HG03175 (cell line): ENCODE measurements at regions not wholly inside any gene's neighbourhood (a gene's known extent, or its start where the extent isn't known, plus 50 kb on each side); places are given as distances from the start of the nearest gene placed in this dataset.

ENCODE experiments used
- ATAC-seq: cut with Tn5 transposase; IDR thresholded peaks from one replicate; pipeline ENCODE4 v1.9.1; 2021; ENCODE audit warnings: mild to moderate bottlenecking, moderate library complexity; ENCODE audit not compliant: unreplicated experiment

GRCh38 chr2:157179324-157180105 lies 78.0 kb upstream of the GALNT5 start:
- ATAC-seq, result no peak

- no peak for ATAC-seq
Observed at GRCh38 chr2:157180359-157180758, 77.1 kb upstream of the GALNT5 start.

DNA sequence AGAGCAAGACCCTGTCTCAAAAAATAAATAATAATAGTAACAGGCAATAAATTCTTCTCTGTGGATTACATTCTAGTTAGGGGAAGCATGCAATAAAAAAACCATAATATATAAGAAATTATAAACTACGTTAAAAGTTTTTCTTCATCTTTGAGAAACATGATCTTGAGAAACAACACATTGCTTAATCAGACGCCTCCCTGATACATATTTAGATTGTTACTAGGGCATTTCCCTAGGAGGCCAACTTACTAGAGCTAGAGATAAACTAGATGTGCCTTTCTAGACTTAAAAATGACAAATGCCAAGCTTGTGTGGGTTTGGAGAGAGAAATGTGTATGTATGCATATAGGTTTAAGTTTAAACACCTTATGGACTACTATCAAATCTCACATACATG lies 76.3 kb upstream of the GALNT5 start:
- no peak for ATAC-seq

DNA sequence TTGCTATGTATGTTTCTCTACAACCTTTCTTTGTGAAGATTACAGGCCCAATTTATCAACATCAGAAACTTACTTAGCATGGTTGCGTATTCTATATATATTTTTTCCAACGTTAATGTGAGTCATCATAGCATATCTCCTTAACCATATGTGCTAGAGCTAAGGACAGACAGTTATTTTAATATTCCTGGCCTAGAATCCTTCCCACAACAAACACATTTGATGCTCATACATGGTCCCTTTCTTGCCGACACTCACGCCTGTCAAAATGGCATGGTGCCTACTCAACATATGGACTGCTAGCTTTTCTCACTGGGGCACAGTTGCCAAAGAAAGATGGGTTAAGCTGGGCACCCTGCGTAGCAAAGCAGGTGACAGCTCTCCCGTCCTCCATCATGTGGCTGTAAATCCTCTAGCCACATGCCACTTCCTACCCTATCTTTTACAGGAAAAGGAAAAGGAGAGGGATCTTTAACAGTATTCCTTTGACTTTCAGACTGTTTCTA lies 75.2 kb upstream of the GALNT5 start:
- no peak for ATAC-seq

GRCh38 chr2:157182834-157183396 lies 74.6 kb upstream of the GALNT5 start:
- ATAC-seq, result no peak

DNA sequence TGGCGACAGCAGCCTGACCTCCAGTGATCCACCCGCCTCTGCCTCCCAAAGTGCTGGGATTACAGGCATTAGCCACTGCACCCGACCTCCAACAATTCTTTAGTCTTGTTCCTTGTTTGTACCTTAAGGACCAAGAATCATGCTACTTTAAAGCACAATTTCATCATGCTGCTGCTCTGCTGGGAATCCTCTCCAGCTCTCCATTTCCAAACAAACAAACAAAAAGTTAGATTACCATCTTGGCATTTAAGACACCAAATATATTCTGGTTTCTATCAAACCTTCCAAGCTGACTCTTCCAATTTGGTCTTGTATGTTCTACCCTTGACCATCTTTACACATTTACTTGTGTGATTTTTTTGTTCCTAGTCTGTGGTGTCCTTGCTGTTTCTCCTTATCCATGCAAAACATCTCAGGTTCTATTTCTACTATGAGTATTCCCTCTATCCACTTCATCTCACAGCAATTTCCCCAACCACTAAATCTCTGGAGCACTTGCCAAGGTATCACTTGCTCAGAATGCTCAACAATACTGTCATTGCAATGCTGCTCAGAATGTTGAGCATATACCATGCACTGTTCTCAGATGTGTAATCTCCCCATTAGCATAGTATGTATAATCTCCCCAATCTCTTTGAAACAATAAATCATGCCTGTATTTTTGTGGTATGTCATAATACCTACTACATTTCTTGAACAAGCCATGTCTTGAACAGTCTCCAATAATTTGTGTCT lies 73.2 kb upstream of the GALNT5 start:
- ATAC-seq, result no peak

DNA sequence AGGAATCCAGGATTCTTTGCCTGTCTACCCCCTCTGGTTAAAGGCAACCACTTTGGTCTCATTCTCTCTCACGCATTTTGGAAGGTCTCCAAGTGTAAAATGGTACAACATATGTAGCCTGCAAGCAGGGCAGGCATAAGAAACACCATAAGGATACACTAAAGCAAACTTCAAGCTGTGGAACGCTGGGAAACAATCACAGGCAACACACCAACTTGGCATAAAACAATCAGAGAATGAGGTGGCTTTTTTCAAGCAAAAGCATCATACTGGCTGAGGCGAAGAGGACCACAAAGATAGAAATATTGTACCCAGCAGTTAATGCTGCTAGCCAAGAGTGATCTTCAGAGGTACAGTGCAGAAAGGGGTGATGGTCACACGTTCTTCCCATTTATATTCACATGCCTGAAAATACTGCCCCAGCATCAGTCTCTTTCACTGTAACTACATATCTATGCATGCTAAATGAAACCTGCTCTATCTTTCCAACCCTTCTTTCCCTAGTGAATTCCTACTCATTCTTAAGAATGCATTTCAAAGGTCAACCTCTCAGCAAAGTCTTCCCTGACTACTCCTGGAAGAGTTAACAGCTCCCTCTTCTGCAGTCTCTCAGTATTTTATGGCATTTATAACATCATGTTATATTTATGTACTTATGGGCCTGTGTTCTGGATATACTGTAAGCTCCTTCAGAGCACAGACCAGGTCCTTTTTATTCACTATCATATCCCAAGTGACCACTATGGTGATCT lies 71.9 kb upstream of the GALNT5 start:
- ATAC-seq, result no peak

GRCh38 chr2:157190151-157190550 lies 67.4 kb upstream of the GALNT5 start:
- no peak for ATAC-seq

DNA sequence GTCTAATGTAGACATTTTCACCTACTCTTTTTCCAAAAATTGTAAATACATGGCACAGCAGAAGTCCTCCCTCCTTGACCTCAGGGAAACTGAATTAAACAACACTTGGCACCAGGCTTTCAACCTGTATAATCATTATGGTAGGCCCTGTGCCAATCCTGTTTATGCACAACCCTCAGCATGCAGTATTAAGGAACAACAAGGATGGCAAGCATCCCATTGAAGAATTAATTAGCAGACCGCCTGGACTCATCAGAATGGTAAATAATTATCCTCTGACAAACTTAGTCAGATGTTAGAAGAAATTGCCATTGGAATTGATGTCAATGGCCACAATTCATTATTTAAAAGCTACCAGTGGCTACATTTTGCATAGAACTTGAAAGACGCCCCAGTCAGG lies 66.3 kb upstream of the GALNT5 start:
- ATAC-seq, result no peak

GRCh38 chr2:157192445-157193423 lies 64.8 kb upstream of the GALNT5 start:
- peak; percentile 77 for ATAC-seq

DNA sequence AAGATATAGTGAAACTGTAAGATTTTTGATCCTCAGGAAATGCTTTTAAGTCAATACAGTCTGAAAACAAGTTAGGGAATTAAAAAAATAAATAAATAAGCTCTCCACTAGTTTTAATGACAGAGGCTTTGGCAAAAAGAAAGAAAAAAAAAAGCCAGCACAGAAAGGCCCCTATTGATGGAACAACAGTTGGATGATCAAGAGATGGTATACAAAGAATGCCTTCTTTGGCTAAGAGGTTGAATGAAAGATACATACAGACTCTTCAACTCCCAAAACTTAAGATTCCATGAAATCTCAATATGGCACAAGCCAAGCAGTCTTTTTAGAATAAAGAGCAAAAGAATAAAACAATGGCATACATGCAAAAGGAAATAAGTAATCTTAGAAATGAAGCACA lies 64.0 kb upstream of the GALNT5 start:
- ATAC-seq, result no peak

DNA sequence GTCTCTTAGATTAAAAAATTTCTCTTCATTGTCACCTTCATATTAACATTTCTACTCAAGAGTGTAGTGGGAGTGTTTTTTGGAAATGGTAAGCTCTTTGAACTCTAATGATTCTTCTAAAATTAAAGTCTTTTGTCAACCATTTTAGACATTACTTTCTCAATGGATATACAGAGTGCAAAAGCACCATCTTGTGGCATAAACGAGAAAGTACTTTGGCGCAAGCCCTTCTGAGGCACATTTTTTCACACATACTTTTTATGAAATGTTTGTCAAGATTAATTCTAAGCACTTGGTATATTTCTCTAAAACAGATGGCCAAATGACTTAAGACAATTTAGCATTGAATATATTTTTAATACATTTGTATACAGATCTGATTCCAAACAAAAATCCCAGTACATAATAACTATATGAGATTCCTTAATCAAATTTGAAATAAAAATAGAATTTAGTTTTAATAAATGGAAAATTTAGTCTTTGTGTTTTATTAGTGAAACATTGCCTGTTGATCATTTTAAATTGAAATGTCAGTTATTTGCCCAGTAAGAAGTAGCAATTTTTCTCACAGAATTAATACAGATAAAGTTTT lies 63.3 kb upstream of the GALNT5 start:
- peak; percentile 76 for ATAC-seq

DNA sequence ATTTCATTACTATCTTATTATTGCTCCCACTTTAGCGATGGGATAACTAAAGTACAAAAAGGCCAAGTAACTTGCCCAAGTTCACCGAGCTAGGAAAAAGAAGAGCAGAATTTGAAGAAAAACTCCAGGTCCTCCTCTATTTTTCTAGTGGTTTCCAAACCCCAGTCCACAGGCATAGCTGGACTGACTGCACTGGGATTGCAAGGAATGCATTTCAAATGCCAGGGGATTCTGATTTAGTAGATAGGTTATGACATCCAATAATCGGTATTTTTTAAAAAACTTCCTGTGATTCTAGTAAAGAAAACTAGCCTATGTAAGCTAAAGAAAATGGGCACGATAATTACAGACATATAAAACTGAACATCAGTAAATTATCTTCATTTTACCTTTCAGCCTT lies 62.7 kb upstream of the GALNT5 start:
- no peak for ATAC-seq

DNA sequence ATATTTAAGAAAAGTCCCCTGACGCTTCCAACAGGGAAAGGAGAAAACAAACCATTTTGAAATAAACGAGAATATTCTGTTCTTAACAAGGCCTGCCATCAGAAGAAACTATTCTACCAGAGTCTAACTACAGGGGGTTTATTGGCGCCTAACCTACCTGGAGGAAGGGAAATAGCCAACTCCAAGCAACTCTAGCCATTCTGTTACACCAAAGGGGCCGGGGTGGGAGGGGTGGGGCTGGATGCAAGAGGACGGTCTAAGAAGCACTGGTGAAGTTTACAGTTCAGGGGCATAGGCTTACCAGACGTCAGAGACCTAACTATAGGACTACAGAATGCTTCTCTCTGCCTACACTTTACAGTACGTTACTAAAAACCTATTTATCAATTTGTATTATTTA lies 60.5 kb upstream of the GALNT5 start:
- ATAC-seq, result no peak

DNA sequence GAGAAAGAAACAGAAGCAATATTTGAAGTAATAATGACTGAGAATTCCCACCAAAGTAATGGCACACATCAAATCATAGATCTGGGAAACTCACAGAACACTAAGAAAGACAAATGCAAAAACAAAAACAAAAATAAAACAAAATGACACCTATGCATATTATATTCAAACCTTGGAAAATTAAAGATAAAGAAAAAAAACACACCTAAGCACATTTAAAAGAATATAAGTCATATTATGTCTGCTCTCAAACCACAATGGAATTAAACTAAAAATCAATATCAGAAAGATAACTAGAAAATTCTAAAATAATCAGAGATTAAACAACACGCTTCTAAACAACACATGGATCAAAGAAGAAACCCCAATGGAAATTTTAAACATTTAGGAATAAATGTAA lies 59.7 kb upstream of the GALNT5 start:
- ATAC-seq, result no peak

DNA sequence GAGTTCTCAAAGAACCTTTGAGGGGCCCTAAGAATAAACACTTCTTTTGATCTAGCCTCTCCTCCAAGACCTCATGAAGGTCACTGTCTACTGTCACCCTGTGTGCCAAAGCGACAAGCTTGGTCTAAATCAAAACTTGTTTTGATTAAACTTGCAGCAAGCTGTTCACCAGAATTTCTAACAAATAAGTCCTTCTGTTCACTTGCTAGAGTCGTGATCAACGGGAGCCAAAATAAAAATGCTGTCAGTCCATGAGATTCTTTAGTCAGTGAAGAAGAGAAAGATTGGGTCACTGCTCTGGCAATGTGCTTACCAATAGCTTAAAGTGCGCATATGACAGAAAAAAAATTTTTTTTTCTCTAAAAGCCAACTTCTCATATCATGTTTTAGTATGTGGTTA lies 53.9 kb upstream of the GALNT5 start:
- no peak for ATAC-seq

DNA sequence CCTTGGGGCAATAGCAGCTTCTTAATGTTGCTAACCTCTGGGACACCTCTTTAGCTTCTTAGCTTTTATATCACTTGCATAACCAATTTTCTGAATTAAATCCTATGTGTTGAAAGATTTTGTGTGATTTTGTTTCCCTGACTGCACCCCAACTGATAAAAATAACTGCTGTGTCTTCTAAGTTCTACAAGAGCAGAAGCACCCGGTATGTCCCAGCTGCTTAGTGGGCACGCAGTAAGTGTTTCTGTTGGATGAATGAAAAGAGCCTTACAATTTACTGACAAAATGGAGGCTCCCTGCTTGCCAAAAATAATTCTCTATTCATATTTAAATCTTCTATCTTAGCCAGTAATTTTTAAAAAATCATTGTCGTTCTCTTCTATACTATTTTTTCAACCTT lies 53.1 kb upstream of the GALNT5 start:
- ATAC-seq, result no peak

GRCh38 chr2:157206916-157207315 lies 50.6 kb upstream of the GALNT5 start:
- no peak for ATAC-seq
